Liver (tissue), 7 donors: ENCODE measurements at regions not wholly inside any gene's neighbourhood (a gene's known extent, or its start where the extent isn't known, plus 50 kb on each side); places are given as distances from the start of the nearest gene placed in this dataset.
"Not testable (repeated sequence)": the region's sequence is repeated elsewhere in the genome, so short reads cannot be mapped to it uniquely, and the experiment has no call there.

ENCODE experiments used
- DNase-seq: peaks from one replicate; pipeline ENCODE4 v3.0.0-alpha.2; 2017; ENCODE audit warnings: low spot score
- H3K27ac ChIP-seq, 2 donors: one replicate each; pipeline ENCODE4 v1.7.0; 2013; ENCODE audit warnings: inconsistent platforms in 2 of 2, low read length in 2 of 2, control low read depth in 1 of 2, low read depth in 1 of 2, mild to moderate bottlenecking in 1 of 2
- H3K27me3 ChIP-seq, 4 donors: one replicate each; pipeline versions ENCODE4 v1.6.1 to v1.7.0; 2013; ENCODE audit warnings: low read length in 3 of 4, inconsistent platforms in 1 of 4, mild to moderate bottlenecking in 1 of 4, moderate library complexity in 1 of 4; ENCODE audit not compliant: control insufficient read depth in 4 of 4, insufficient read depth in 4 of 4
- H3K36me3 ChIP-seq, 4 donors: one replicate each; pipeline versions ENCODE4 v1.6.1 to v1.7.0; 2013; ENCODE audit warnings: low read length in 3 of 4, mild to moderate bottlenecking in 3 of 4, low read depth in 1 of 4, moderate library complexity in 1 of 4; ENCODE audit not compliant: control insufficient read depth in 4 of 4, insufficient read depth in 3 of 4
- H3K4me1 ChIP-seq, 4 donors: one replicate each; pipeline versions ENCODE4 v1.6.1 to v1.7.0; 2013; ENCODE audit warnings: low read length in 3 of 4, mild to moderate bottlenecking in 3 of 4, moderate library complexity in 1 of 4; ENCODE audit not compliant: control insufficient read depth in 4 of 4, insufficient read depth in 4 of 4
- H3K4me3 ChIP-seq, 3 donors: one replicate each; pipeline versions ENCODE4 v1.6.1 to v1.7.0; 2013; ENCODE audit warnings: low read length in 3 of 3, control low read depth in 1 of 3, low read depth in 1 of 3, mild to moderate bottlenecking in 1 of 3
- H3K9ac ChIP-seq, 2 donors: one replicate each; pipeline ENCODE4 v1.7.0; 2013; ENCODE audit warnings: low read length in 2 of 2, mild to moderate bottlenecking in 2 of 2, moderate library complexity in 2 of 2, control low read depth in 1 of 2, low read depth in 1 of 2
- H3K9me3 ChIP-seq, 4 donors: one replicate each; pipeline versions ENCODE4 v1.6.1 to v1.7.0; 2013; ENCODE audit warnings: low read length in 3 of 4; ENCODE audit not compliant: control insufficient read depth in 4 of 4
- EGR1 ChIP-seq, 2 donors: IDR thresholded peaks; 2 replicates each; pipeline ENCODE4 v1.6.1; 2016 to 2018; ENCODE audit warnings: antibody characterized with exemption in 2 of 2, low read depth in 2 of 2
- FOXA1 ChIP-seq: IDR thresholded peaks from 2 replicates; pipeline ENCODE4 v1.6.1; 2016; ENCODE audit warnings: antibody characterized with exemption
- FOXA2 ChIP-seq: IDR thresholded peaks from 2 replicates; pipeline ENCODE4 v1.6.1; 2016; ENCODE audit warnings: antibody characterized with exemption
- GABPA ChIP-seq, 2 donors: IDR thresholded peaks in 1 of 2; conservative IDR thresholded peaks in 1 of 2; 2 replicates each; pipeline ENCODE4 v1.6.1; 2016; ENCODE audit warnings: antibody characterized with exemption in 2 of 2, mild to moderate bottlenecking in 1 of 2, moderate library complexity in 1 of 2
- HNF4A ChIP-seq, 2 donors: conservative IDR thresholded peaks; 2 replicates each; pipeline ENCODE4 v1.6.1; 2016; ENCODE audit warnings: antibody characterized with exemption in 2 of 2, mild to moderate bottlenecking in 2 of 2
- HNF4G ChIP-seq: IDR thresholded peaks from 2 replicates; pipeline ENCODE4 v1.6.1; 2016; ENCODE audit warnings: antibody characterized with exemption
- NR2F2 ChIP-seq: IDR thresholded peaks from 2 replicates; pipeline ENCODE4 v1.6.1; 2016; ENCODE audit warnings: antibody characterized with exemption
- RAD21 ChIP-seq, 2 donors: IDR thresholded peaks; 2 replicates each; pipeline ENCODE4 v1.6.1; 2016; ENCODE audit warnings: antibody characterized with exemption in 2 of 2, mild to moderate bottlenecking in 2 of 2
- RXRA ChIP-seq, 2 donors: IDR thresholded peaks; 2 replicates each; pipeline ENCODE4 v1.6.1; 2017 to 2018; ENCODE audit warnings: antibody characterized with exemption in 2 of 2, mild to moderate bottlenecking in 1 of 2
- SP1 ChIP-seq: IDR thresholded peaks from 2 replicates; pipeline ENCODE4 v1.6.1; 2018; ENCODE audit warnings: antibody characterized with exemption, mild to moderate bottlenecking
- TAF1 ChIP-seq: conservative IDR thresholded peaks from 2 replicates; pipeline ENCODE4 v1.6.1; 2016; ENCODE audit warnings: antibody characterized with exemption, mild to moderate bottlenecking
- YY1 ChIP-seq: IDR thresholded peaks from 2 replicates; pipeline ENCODE4 v1.6.1; 2016; ENCODE audit warnings: antibody characterized with exemption, mild to moderate bottlenecking
- WGBS: extraction: QIAGEN DNeasy Blood & Tissue Kit; methylation state at CpG from one replicate; pipeline ENCODE4 v1.1.7; 2013; 5-methylcytosine and 5-hydroxymethylcytosine counted together
- TF ChIP-seq, protein P1 (sequence below): IDR thresholded peaks from 2 replicates; pipeline ENCODE4 v1.6.1; 2016; ENCODE audit warnings: antibody characterized with exemption
- TF ChIP-seq, protein P2 (sequence below): IDR thresholded peaks from 2 replicates; pipeline ENCODE4 v1.6.1; 2016; ENCODE audit warnings: antibody characterized with exemption
- TF ChIP-seq, protein P3 (sequence below): IDR thresholded peaks from 2 replicates; pipeline ENCODE4 v1.6.1; 2016; ENCODE audit warnings: antibody characterized with exemption
- TF ChIP-seq, protein P4 (sequence below): IDR thresholded peaks from 2 replicates; pipeline ENCODE4 v1.6.1; 2016; ENCODE audit warnings: antibody characterized with exemption, mild to moderate bottlenecking
- donor health status: healthy.
- donor health status: healthy.
- donor health status: healthy.
- donor health status: healthy.

DNA sequence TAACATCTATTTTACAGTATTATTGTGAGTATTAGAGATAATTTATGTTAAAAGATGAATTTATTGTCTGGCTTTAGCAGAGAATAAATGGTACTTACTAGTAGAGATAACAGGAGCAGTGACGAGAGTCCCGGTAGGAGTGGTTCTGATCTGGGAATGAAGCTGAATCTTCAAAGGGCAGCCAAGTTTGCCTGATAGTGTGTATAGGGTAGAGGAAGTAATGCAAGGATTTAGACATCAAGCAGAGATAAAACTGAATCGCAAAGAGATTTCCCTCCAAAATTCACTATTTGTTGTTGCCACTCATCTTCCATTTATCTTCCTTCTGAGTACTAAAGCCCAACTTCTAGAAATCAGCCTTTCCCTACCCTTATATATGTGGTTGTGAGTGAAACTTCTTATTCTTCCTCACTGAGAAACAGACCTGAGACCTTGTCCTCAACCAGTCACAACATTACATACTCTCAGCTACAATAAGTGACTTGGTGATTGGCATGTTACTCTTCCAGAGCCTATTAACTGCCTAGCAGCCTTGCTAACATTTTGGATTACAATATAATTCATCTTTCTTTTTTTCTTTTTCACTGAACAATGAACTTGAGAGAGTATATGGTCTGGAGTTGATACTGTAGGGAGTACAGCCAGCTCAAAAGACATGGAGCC, 692.7 kb upstream of the ZNF385D start:
- Histone ChIP-seq H3K4me3 (no peak overlapping the region), H3K27ac (no peak overlapping the region), H3K9me3 (no peaks in the 10 kb centered on the region), H3K36me3 (no peaks in the 10 kb centered on the region), H3K9ac (no peak overlapping the region), H3K27me3 (peaks cover 0 to 2% (median 0%) of the 10 kb centered on the region in 4 donors), H3K4me1 (no peaks in the 10 kb centered on the region)
- TF ChIP-seq, protein P1, sequence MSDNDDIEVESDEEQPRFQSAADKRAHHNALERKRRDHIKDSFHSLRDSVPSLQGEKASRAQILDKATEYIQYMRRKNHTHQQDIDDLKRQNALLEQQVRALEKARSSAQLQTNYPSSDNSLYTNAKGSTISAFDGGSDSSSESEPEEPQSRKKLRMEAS = no peak
- TF ChIP-seq, protein P2, sequence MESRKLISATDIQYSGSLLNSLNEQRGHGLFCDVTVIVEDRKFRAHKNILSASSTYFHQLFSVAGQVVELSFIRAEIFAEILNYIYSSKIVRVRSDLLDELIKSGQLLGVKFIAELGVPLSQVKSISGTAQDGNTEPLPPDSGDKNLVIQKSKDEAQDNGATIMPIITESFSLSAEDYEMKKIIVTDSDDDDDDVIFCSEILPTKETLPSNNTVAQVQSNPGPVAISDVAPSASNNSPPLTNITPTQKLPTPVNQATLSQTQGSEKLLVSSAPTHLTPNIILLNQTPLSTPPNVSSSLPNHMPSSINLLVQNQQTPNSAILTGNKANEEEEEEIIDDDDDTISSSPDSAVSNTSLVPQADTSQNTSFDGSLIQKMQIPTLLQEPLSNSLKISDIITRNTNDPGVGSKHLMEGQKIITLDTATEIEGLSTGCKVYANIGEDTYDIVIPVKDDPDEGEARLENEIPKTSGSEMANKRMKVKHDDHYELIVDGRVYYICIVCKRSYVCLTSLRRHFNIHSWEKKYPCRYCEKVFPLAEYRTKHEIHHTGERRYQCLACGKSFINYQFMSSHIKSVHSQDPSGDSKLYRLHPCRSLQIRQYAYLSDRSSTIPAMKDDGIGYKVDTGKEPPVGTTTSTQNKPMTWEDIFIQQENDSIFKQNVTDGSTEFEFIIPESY = no peak
- TF ChIP-seq RAD21 (IDR thresholded peaks at IDR 0.05) = no peak
- TF ChIP-seq SP1 = no peak
- no peak for TF ChIP-seq NR2F2
- TF ChIP-seq FOXA1 = no peak
- no peak for TF ChIP-seq FOXA2
- TF ChIP-seq RXRA (IDR thresholded peaks at IDR 0.05) = no peak
- TF ChIP-seq, protein P3, sequence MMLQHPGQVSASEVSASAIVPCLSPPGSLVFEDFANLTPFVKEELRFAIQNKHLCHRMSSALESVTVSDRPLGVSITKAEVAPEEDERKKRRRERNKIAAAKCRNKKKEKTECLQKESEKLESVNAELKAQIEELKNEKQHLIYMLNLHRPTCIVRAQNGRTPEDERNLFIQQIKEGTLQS = no peak
- TF ChIP-seq YY1 = no peak
- TF ChIP-seq HNF4G = no peak
- TF ChIP-seq EGR1 (IDR thresholded peaks at IDR 0.05; ENCODE audit: low read depth in 2 of 2) = no peak
- no peak for TF ChIP-seq TAF1
- no peak for TF ChIP-seq GABPA (IDR thresholded peaks at IDR 0.05 in 1 of 2, conservative IDR thresholded peaks at IDR 0.05 in 1 of 2)
- WGBS = 80% methylated on average over 3 of the region's 3 CpGs
- DNase-seq = no peak

DNA sequence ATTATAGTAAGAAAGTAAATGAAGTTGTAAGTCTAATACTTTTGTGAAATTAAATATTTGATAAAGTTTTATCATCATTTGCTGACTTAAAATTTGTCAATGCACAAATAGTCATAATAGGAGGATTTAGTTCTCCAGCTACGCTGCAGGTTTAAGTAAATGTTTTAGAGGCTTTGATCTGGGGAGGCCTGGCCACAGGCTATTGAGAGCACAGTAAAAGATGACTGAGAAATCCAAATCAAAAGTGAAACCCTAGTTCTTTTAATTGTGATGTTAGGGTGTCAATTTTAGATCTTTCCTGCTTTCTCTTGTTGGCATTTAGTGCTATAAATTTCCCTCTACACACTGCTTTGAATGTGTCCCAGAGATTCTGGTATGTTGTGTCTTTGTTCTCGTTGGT, 694.3 kb upstream of the ZNF385D start:
- 74% methylated on average over 1 of the region's 2 CpGs for WGBS
- not testable (repeated sequence) for DNase-seq, H3K27me3 ChIP-seq, H3K4me1 ChIP-seq, H3K9me3 ChIP-seq, H3K27ac ChIP-seq, H3K9ac ChIP-seq, H3K36me3 ChIP-seq, H3K4me3 ChIP-seq

DNA sequence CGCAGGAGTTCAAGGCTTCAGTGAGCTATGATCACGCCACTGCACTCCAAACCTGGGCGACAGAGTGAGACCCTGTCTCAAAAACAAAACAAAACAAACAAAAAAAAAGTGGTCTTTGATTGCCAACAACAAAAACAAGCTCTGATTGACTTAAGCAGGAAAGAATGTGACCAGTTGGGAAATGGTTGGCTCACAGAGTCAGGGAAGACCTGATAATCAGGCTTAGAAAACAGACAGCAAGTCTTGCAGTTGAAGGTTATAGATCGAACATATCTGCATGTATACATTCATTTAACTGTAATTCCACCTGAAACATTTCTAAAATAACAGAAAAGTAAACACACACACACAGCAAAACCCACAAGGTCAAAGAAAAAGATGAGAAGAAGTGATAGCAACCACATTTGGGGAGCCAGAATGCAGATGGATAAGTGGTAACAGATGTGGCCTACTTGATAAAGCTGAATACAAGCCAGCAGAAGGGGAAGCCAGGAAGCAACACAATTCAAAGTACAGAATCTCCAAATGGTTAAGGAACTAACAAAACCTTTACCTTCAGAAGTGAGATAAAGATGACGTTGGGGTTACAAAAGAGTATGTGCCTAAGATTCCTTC, 699.9 kb upstream of the ZNF385D start:
- Histone ChIP-seq H3K9me3 (no peaks in the 10 kb centered on the region), H3K27me3 (no peaks in the 10 kb centered on the region), H3K4me3 (no peak overlapping the region), H3K36me3 (no peaks in the 10 kb centered on the region), H3K9ac (no peak overlapping the region), H3K27ac (no peak overlapping the region), H3K4me1 (no peaks in the 10 kb centered on the region)
- WGBS = 66% methylated on average over 5 of the region's 5 CpGs
- DNase-seq = no peak
- TF ChIP-seq, protein P1 = no peak
- TF ChIP-seq HNF4G (no peak), RXRA (IDR thresholded peaks at IDR 0.05) (no peak), EGR1 (IDR thresholded peaks at IDR 0.05; ENCODE audit: low read depth in 2 of 2) (no peak), GABPA (IDR thresholded peaks at IDR 0.05 in 1 of 2, conservative IDR thresholded peaks at IDR 0.05 in 1 of 2) (no peak), NR2F2 (no peak), FOXA2 (no peak), HNF4A (conservative IDR thresholded peaks at IDR 0.05) (no peak), SP1 (no peak), FOXA1 (no peak), TAF1 (no peak)
- TF ChIP-seq, protein P3 = no peak
- TF ChIP-seq, protein P4, sequence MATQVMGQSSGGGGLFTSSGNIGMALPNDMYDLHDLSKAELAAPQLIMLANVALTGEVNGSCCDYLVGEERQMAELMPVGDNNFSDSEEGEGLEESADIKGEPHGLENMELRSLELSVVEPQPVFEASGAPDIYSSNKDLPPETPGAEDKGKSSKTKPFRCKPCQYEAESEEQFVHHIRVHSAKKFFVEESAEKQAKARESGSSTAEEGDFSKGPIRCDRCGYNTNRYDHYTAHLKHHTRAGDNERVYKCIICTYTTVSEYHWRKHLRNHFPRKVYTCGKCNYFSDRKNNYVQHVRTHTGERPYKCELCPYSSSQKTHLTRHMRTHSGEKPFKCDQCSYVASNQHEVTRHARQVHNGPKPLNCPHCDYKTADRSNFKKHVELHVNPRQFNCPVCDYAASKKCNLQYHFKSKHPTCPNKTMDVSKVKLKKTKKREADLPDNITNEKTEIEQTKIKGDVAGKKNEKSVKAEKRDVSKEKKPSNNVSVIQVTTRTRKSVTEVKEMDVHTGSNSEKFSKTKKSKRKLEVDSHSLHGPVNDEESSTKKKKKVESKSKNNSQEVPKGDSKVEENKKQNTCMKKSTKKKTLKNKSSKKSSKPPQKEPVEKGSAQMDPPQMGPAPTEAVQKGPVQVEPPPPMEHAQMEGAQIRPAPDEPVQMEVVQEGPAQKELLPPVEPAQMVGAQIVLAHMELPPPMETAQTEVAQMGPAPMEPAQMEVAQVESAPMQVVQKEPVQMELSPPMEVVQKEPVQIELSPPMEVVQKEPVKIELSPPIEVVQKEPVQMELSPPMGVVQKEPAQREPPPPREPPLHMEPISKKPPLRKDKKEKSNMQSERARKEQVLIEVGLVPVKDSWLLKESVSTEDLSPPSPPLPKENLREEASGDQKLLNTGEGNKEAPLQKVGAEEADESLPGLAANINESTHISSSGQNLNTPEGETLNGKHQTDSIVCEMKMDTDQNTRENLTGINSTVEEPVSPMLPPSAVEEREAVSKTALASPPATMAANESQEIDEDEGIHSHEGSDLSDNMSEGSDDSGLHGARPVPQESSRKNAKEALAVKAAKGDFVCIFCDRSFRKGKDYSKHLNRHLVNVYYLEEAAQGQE = no peak
- TF ChIP-seq, protein P2 = no peak
